Activated CD4-positive, CD25-positive, alpha-beta regulatory T cell treated with anti-CD3 and anti-CD28 coated beads, Interleukin-2, amount 50 U/mL, for 24 hours (primary cell): ENCODE measurements at regions not wholly inside any gene's neighbourhood (a gene's known extent, or its start where the extent isn't known, plus 50 kb on each side); places are given as distances from the start of the nearest gene placed in this dataset.
"Not testable (repeated sequence)": the region's sequence is repeated elsewhere in the genome, so short reads cannot be mapped to it uniquely, and the experiment has no call there.

Source experiments
- ATAC-seq, 2 donors: fragments of 150-1000 bp; cut with Tn5 transposase; one replicate each; pipeline ENCODE4 v1.10.0; 2021; ENCODE audit warnings: mild to moderate bottlenecking in 1 of 2, moderate library complexity in 1 of 2

DNA sequence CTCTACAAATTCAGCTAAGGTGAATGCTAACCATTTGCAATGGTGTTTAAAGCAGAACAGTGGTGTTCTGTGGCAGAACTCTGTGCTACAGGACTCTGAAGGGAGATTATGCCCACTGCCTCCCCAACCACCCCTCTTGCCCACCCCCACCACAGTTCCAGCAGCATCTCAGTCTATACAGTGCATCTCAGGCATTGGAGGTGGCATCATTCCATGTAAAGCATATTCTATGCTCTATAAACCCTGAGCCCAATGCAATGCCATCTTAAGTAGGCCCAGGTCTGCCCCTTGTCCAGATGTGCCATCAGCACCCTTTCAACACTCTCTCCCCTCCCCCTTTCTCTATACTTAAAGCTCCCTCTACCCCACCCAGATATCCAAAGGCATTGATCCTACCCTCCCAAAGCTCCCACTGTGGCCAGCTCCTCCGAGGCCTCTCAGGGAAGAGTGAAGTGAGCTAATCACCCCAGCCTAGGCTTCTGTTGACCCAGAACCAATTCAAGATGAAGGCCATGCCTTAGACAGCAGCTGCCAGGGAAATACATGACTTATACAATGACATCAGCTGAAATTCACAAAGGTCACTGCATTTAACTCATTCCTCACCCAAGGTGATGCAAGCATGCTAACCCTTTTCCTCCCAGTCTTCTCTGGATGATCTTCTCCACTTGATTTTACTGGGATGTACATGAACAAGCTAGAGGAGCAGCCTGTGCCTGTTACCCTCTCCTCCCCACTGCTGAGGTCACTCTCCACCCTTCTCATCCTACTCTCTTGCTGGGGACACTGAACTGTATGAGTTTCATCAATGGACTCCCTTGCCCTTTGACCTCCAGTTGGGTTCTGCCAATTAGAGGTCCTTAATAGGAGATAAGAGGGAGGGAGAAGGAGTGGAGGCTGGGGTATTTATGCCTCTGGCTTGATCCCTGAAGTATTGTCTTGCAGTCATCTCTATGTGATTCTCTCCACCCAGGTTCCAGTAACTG is 353.9 kb downstream of the GOLGA6L6 start:
- not testable (repeated sequence) for ATAC-seq

DNA sequence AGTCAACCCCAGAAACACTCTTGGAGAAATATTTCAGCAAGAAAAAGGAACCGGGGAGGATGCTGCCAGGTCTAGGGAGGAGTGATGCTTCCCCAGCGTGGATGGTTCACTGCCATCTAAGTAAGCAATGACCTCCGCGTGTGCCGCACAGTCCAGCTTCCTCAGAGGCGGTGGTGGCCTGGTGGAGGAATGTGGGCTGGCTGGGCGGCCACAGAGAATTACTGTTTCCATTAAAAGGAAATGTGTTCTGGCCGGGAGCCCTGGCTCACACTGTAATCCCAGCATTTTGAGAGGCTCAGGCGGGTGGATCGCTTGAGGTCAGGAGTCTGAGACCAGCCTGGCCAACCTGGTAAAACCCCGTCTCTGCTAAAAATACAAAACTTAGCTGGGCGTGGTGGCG is 356.7 kb downstream of the GOLGA6L6 start:
- ATAC-seq = not testable (repeated sequence)

DNA sequence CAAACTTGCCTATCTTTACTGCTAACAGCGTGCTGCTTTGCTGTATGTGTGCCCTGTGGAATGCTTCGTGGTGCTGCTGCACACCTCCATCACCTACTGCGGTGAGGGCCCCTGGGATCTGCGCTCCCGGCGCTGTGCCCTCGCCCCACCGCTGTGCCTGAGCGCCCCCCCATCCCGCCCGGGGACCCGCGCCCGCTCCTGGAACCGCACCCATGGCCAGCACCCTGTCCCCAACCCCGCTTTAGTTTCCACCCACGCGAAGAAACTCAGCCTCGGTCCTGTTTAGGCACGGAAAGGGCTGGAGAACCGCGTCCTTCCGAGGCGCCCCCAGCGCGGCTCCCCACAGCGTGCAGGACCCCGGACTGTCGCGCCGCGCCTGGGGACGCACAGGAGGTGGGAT is 373.4 kb downstream of the GOLGA6L6 start:
- not testable (repeated sequence) for ATAC-seq

DNA sequence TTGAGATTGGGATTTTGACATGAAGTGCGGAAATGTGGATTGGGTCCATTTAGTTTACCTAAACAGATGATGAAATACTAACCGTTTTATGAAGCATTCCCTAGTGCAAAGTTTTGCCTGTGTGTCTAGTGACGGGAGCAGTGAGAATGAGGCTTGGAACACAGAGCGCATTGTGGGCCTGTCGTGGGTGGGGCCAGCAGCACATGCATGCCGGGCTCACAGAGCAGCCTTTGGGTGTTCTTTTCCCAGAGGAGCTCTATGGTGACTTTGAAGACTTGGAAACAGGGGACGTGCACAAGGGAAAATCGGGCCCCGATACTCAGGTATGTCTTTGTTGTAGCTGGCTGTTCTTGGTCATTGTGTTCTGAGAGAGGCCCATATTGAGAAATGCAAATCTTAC is 388.1 kb downstream of the GOLGA6L6 start:
- ATAC-seq = not testable (repeated sequence)

DNA sequence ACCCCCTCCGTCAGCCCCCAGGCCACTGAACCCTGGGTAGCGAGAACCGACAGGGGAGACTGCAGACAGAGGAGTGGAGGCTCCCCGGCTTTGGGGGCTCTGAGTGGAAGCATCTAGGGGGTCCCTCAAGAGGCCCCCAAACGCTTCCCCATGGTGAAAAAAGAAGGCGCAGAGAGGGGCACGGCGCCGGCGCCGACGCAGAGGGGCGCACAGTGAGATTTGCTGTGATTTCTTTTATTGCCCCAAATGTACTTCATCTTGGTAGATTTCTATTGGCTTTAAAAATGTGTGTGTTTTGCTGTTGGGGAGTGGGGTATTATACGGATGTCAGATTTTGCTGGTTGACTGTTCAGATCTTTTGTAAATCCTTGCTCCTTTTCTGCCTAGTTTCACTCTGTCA is 392.9 kb downstream of the GOLGA6L6 start:
- ATAC-seq = not testable (repeated sequence)

DNA sequence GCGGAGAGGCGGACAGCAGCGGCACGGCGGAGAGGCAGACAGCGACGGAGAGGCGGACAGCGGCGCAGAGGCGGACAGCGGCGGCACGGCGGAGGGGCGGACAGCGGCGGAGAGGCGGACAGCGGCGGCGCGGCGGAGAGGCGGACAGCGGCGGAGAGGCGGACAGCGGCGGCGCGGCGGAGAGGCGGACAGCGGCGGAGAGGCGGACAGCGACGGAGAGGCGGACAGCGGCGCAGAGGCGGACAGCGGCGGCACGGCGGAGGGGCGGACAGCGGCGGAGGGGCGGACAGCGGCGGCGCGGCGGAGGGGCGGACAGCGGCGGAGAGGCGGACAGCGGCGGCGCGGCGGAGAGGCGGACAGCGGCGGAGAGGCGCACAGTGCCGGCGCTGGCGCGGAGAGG is 393.6 kb downstream of the GOLGA6L6 start:
- ATAC-seq = not testable (repeated sequence)

DNA sequence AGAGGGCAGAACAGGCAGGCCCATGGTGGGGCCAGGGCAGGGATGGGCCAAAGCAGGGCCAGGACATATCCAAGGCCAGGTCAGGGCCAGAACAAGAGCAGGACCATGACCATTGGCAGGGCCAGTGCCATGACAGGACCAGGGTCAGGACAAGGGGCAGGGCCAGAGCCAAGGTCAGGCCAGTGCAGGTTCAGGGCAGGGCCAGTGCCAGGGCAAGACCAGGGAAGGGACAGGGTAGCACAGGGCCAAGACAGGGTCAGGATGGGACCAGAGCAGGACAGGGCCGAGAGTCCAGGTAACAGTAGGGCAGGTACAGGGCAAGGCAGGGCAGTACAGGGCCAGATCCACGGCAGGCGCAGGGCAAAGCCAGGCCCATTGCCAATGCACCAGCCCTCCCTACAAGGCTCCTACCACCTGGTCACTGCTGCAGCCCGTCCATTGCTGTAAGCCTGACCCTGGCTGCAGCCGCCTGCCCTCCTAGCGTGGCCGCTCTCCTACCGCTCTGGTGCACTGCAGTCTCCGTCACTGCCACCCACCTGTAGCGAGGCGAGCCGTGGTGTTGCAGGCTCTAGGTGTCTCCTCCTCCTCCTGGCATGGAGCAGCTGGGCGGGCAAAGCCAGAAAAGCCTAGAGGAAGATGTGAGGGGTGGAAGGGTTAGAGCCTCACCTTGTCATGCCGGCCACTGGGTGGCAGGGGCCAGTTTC is 397.1 kb downstream of the GOLGA6L6 start:
- ATAC-seq = not testable (repeated sequence)

DNA sequence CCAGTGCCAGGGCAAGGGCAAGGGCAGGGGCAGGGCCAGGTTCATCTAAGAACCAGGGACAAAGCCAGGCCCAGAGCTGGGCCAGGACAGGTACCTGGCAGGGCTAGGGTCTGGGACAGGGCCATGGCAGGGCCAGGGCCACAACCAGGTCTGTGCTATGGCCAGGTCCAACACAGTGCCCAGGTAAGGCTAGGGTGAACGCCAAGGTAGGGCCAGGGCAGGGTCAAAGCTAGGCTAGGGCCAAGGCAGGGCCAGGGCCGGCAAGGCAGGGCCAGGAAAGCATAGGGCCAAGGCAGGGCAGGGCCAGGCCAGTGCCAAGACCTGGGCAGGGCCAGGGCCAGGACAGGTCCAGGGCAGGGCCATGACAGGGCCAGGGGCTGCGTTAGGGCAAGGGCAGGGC is 398.7 kb downstream of the GOLGA6L6 start:
- ATAC-seq = not testable (repeated sequence)

DNA sequence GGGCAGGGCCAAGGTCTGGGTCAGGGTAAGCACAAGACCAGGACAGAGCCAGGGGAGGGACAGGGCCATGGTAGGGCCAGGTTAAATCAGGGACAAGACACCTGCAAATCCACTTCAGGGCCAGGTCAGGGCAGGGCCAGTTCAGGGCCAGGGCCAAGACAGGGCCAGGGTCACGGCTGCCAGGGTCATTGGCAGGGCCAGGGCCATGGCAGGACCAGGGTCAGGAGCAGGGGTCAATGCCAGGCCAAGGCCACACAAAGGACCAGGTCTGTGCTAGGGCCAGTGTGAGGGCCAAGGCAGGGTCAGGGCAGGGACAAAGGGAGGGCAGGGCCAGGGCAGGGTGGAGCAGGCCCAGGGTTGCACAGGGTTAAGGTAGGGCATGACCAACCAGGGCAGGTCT is 399.2 kb downstream of the GOLGA6L6 start:
- ATAC-seq = not testable (repeated sequence)

DNA sequence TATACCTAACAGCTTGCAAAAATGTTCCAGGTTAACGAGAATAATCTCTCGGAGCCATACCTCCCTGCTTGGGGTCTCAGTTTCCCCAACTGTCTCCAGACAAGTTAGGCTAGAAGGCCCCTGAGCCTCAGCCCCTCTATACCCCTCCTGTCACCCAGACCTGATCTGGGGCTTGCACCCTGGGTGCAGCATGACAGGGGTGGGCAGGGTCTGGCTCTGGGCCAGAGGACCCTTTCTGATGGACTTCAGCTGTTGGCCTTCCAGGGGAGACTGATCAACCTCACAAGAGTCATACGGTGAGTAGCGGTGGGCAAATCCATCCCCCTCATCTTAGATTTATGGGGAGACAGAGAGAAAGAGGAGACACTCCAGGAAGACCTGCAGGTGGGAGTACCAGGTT is 416.9 kb downstream of the GOLGA6L6 start:
- ATAC-seq = not testable (repeated sequence)

DNA sequence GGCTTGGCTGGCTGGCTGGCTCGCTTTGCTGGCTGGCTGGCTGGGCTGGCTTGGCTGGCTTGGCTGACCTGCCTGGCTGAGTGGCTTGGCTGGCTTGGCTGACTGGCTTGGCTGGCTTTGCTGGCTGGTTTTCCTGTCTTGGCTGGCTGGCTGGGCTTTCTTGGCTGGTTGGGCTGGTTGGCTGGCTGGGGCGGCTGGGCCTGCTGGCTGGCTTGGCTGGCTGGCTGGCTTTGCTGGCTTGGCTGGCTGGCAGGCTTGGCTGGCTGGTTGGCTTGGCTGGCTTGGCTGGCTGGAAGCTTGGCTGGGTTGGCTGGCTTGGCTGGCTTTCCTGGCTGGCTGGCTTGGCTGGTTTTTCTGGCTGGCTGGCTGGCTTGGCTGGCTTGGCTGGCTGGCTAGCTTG is 435.6 kb downstream of the GOLGA6L6 start:
- no peak for ATAC-seq

DNA sequence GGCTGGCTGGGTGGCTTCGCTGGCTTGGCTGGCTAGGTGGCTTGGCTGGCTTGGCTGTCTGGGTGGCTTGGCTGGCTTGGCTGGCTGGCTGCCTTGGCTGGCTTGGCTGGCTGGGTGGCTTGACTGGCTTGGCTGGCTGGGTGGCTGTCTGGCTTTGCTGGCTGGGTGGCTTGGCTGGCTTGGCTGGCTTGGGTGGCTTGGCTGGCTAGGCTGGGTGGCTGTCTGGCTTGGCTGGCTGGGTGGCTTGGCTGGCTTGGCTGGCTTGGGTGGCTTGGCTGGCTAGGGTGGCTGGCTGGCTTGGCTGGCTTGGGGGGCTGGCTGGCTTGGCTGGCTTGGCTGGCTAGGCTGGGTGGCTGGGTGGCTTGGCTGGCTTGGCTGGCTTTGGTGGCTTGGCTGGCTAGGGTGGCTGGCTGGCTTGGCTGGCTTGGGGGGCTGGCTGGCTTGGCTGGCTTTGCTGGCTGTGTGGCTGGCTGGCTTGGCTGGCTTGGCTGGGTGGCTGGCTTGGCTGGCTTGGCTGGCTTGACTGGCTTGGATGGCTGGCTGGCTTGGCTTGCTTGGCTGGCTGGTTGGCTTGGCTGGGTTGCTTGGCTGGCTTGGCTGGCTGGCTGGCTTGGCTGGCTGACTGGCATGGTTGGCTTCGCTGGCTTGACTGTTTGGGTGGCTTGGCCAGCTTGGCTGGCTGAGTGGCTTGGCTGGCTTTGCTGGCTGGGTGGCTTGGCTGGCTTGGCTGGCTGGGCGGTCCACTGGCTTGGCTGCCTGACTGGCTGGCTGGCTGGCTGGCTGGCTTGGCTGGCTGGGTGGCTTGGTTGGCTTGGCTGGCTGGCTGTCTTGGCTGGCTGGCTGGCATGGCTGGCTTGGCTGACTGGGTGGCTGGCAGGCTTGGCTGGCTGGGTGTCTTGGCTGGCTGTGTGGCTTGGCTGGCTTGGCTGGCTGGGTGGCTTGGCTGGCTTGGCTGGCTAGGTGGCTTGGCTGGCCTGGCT is 436.3 kb downstream of the GOLGA6L6 start:
- ATAC-seq = not testable (repeated sequence)

DNA sequence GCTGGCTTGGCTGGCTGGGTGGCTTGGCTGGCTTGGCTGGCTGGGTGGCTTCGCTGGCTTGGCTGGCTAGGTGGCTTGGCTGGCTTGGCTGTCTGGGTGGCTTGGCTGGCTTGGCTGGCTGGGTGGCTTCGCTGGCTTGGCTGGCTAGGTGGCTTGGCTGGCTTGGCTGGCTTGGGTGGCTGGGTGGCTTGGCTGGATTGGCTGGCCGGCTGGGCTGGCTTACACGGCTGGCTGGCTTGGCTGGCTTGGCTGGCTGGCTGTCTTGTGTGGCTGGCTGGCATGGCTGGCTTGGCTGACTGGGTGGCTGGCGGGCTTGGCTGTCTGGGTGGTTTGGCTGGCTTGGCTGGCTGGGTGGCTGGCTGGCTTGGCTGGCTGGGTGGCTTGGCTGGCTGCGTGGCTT is 437.0 kb downstream of the GOLGA6L6 start:
- not testable (repeated sequence) for ATAC-seq

DNA sequence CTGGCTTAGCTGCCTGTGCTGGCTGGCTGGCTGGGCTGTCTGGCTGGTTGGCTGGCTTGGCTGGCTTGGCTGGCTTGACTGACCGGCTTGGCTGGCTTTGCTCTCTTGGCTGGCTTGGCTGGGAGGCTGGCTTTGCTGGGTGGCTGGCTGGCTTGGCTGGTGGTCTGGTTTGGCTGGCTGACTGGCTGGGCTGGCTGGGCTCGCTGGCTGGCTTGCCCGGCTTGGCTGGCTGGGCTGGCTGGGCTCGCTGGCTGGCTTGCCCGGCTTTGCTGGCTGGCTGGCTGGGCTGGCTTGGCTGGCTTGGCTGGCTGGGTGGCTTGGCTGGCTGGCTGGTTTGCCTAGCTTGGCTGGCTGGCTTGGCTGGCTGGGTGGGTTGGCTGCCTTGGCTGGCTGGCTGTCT is 438.7 kb downstream of the GOLGA6L6 start:
- ATAC-seq = not testable (repeated sequence)

DNA sequence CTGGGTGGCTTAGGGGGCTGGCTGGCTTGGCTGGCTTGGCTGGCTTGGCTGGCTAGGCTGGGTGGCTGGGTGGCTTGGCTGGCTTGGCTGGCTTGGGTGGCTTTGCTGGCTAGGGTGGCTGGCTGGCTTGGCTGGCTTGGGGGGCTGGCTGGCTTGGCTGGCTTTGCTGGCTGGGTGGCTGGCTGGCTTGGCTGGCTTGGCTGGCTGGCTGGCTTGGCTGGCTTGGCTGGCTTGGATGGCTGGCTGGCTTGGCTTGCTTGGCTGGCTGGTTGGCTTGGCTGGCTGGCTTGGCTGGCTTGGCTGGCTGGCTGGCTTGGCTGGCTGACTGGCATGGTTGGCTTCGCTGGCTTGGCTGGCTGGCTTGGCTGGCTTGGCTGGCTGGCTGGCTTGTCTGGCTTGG is 439.4 kb downstream of the GOLGA6L6 start:
- ATAC-seq = not testable (repeated sequence)

DNA sequence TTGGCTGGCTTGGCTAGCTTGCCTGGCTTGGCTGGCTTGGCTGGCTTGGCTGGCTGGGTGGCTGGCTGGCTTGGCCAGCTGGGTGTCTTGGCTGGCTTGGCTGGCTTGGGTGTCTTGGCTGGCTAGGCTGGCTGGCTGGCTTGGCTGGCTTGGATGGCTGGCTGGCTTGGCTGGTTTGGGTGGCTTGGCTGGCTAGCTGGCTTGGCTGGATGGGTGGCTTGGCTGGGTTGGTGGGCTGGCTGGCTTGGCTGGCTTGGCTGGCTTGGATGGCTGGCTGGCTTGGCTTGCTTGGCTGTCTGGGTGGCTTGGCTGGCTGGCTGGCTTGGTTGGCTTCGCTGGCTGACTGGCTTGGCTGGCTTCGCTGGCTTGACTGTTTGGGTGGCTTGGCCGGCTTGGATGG is 440.3 kb downstream of the GOLGA6L6 start:
- not testable (repeated sequence) for ATAC-seq

DNA sequence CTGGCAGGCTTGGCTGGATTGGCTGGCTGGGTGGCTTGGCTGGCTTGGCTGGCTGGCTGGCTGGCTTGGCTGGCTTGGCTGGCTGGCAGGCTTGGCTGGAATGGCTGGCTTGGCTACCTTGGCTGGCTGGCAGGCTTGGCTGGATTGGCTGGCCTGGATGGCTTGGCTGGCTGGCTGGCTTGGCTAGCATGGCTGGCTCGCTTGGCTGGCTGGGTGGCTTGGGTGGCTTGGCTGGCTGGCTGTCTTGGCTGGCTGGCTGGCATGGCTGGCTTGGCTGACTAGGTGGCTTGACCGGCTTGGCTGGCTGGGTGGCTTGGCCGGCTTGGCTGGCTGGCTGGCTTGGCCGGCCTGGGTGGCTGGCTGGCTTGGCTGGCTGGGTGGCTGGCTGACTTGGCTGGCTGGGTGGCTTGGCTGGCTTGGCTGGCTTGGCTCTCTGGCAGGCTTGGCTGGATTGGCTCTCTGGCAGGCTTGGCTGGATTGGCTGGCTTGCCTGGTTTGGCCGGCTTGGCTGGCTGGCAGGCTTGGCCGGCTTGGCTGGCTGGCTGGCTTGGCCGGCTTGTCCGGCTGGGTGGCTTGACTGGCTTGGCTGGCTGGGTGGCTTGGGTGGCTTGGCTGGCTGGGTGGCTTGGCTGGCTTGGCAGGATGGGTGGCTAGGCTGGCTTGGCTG is 440.9 kb downstream of the GOLGA6L6 start:
- not testable (repeated sequence) for ATAC-seq

DNA sequence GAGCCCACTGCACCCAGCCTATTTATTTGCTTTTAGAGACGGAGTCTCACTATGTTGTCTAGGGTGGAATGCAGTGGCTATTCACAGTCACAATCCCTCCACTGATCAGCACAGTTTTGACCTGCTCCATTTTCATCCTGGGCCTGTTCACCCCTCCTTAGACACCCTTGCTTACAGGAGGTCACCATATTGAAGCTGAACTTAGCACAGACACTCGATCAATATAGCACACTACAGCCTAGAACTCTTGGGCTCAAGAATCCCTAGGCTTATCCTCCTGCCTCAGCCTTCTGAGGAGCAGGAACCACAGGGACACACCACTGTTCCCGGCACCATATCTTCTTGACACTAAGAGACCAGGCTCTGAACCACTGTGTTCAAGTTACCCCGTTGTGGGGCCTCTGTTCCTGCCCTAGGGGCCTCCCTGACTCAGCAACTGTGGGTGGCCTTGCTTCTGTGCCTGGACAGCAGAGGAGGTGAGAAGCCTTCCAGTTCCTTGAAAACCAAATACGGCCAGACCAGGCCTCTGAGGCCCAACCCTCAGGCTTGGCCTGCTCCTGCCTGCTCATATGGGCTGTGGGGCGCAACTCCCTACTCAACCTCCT is 445.8 kb downstream of the GOLGA6L6 start:
- not testable (repeated sequence) for ATAC-seq

DNA sequence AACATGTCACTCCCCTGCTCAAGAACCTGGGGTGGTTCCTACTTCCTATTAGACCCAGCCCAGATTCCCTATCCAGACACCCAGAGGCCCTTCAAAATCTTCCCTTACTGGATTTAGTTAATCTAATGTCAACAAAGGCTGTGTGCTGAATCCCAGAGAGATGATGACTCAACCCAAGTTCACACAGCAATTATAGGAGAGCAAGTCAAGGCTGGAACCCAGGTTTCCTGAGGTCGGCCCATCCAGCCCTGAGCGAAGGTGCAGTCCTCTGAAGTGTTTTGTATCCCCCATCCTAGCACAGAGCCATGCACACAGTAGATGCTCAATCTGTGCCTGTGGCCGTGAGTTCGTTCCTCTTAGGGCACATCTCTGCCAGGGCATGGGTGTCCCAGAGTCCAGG is 452.1 kb downstream of the GOLGA6L6 start:
- not testable (repeated sequence) for ATAC-seq

DNA sequence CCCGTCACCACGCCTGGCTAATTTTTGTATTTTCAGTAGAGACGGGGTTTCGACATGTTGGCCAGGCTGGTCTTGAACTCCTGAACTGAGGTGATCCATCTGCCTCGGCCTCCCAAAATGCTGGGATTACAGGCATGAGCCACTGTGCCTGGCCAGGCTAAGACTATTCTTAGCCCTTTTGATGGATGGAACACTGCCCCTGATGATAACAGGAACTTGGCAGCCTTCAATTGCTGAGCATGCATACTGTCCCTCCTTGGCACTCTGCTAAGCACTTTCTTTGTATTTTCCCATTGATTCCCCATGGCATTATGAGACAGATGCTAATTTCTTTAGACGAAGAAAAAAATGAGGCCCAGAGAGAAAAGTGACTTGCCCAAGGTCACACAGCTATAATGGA is 457.6 kb downstream of the GOLGA6L6 start:
- not testable (repeated sequence) for ATAC-seq

DNA sequence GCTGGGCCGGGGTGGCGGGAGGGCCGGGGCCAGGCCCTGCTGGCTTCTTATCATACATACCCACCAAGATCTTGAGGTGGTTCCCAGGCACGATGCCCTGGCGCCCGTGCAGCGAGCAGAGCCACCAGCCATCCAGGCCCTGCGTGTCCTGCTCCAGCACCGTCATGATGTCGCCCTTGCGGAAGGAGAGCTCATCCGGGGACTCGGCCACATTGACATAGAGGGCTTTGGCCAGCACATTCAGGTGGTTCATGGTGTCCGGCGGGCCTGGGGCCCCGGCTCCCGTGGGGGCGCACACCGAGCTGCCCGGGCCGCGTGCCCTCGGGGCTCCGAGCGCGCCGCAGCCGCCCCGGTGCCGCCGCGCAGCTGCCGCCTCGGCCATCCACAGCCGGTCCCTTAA is 467.5 kb downstream of the GOLGA6L6 start:
- ATAC-seq = not testable (repeated sequence)
